ENCODE measurements at regions not wholly inside any gene's neighbourhood (a gene's known extent, or its start where the extent isn't known, plus 50 kb on each side); places are given as distances from the start of the nearest gene placed in this dataset.

- no peak for TF ChIP-seq ZNF274 (IDR thresholded peaks at IDR 0.05; ENCODE audit: low read depth, low read length)
- no peak overlapping the region for H3K4me3 ChIP-seq (ENCODE audit: low read length)
These were observed 62.1 kb upstream of the KLF3 start for GRCh38 chr4:38601916-38602291.

- H3K4me3 ChIP-seq (ENCODE audit: low read length): no peak overlapping the region
- no peak for TF ChIP-seq ZNF274 (IDR thresholded peaks at IDR 0.05; ENCODE audit: low read depth, low read length)
These were observed 60.3 kb upstream of the KLF3 start for GRCh38 chr4:38603652-38604051.

- no peak overlapping the region for H3K4me3 ChIP-seq (ENCODE audit: low read length)
- TF ChIP-seq ZNF274 (IDR thresholded peaks at IDR 0.05; ENCODE audit: low read depth, low read length): no peak
These were observed 58.7 kb upstream of the KLF3 start for GRCh38 chr4:38605181-38605752.

GRCh38 chr4:38605753-38606586, 58.0 kb upstream of the KLF3 start:
- no peak for TF ChIP-seq ZNF274 (IDR thresholded peaks at IDR 0.05; ENCODE audit: low read depth, low read length)
- no peak overlapping the region for H3K4me3 ChIP-seq (ENCODE audit: low read length)

GRCh38 chr4:38606587-38606905, 57.5 kb upstream of the KLF3 start:
- TF ChIP-seq ZNF274 (IDR thresholded peaks at IDR 0.05; ENCODE audit: low read depth, low read length): no peak
- no peak overlapping the region for H3K4me3 ChIP-seq (ENCODE audit: low read length)

GRCh38 chr4:38609614-38610013, 54.4 kb upstream of the KLF3 start:
- no peak for TF ChIP-seq ZNF274 (IDR thresholded peaks at IDR 0.05; ENCODE audit: low read depth, low read length)

GRCh38 chr4:38610521-38610920, 53.5 kb upstream of the KLF3 start:
- no peak overlapping the region for H3K4me3 ChIP-seq (ENCODE audit: low read length)
- TF ChIP-seq ZNF274 (IDR thresholded peaks at IDR 0.05; ENCODE audit: low read depth, low read length): no peak

More at GRCh38 chr4:38609614-38610013, 54.4 kb upstream of the KLF3 start:
- no peak overlapping the region for H3K4me3 ChIP-seq (ENCODE audit: low read length)

GRCh38 chr4:38610966-38611431, 53.0 kb upstream of the KLF3 start:
- no peak for TF ChIP-seq ZNF274 (IDR thresholded peaks at IDR 0.05; ENCODE audit: low read depth, low read length)
- H3K4me3 ChIP-seq (ENCODE audit: low read length): no peak overlapping the region

GRCh38 chr4:38611676-38612075, 52.3 kb upstream of the KLF3 start:
- no peak for TF ChIP-seq ZNF274 (IDR thresholded peaks at IDR 0.05; ENCODE audit: low read depth, low read length)
- H3K4me3 ChIP-seq (ENCODE audit: low read length): no peak overlapping the region

GRCh38 chr4:38612646-38613414, 51.2 kb upstream of the KLF3 start:
- TF ChIP-seq ZNF274 (IDR thresholded peaks at IDR 0.05; ENCODE audit: low read depth, low read length): no peak
- no peak overlapping the region for H3K4me3 ChIP-seq (ENCODE audit: low read length)

Data from GM08714 (cell line).